DMS53 treated with DMSO at 0.1 percent for 48 hours (cell line): ENCODE measurements at regions not wholly inside any gene's neighbourhood (a gene's known extent, or its start where the extent isn't known, plus 50 kb on each side); places are given as distances from the start of the nearest gene placed in this dataset.

ENCODE experiments used
- DNase-seq: peaks from one replicate; lab custom pipeline; 2025; ENCODE audit not compliant: unreplicated experiment; lab: John Stamatoyannopoulos, UW

- DNase-seq = no peak
Measured at GRCh38 chr1:29900712-29901111, 664.4 kb downstream of the PTPRU start.

DNA sequence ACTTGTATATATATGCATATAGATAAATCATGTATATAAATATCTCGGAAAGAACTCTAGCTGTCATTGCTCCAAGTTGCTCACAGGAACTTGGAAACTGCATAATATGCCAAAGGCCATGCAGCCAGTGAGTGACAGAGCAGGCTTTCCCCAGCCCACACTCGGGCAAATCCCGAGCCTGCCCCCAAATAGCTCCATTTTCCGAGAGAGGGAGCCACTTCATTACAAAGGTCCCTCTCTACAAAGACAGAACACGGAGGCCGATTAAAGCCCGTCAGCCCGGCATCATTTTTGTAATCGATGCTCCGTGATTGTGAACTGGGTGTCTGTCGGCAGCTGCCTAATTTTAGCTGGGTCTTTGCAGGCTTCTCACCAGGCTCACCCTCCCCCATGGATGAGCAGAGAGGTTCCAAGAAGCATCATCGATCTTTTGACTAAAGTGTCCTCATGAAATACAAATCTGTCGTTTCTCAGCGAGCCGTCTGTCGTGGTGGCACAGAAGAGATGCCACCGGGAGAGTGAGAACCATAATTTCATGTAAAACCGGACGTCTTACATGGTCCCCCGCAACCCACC is 663.9 kb downstream of the PTPRU start:
- no peak for DNase-seq

GRCh38 chr1:29896791-29897714 is 660.7 kb downstream of the PTPRU start:
- no peak for DNase-seq

DNA sequence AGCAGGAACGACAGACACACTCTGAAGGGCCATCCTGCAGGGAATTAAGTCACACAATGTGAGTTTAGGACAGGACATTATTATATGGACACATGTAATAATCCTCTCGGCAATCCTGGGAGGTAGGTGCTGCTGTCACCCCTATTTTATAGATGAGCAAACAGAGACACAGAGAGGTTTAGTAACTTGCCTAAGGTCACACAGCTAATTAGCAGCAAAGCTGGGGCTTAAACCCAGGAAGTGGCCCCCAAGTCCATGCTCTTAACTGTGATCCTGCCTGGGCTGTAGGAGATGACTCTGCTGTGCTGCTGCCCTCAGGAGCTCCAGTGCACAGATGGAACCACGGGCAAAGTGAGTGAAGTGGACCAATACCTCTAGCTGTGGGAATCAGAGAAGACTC is 660.0 kb downstream of the PTPRU start:
- no peak for DNase-seq

GRCh38 chr1:29895201-29895600 is 658.9 kb downstream of the PTPRU start:
- no peak for DNase-seq

DNA sequence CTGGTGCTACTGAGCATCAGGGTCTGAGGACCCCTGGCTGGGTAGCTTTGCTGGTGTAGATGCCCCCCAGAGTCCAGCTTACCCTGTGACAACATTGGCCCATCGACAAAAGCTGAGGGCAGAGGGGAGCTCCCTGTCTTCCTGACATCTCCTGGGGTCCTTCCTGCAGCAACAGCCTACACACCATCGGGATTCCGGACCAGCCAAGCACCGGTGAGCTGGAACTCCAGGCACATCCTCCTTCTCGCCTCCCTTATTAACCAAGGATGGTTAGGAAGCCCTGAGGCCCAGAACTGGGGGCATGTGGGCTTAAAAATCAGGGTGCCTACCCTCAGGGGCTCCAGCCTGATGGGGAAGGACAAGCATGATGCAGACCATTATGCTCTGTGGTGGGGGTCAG is 658.0 kb downstream of the PTPRU start:
- DNase-seq = no peak

DNA sequence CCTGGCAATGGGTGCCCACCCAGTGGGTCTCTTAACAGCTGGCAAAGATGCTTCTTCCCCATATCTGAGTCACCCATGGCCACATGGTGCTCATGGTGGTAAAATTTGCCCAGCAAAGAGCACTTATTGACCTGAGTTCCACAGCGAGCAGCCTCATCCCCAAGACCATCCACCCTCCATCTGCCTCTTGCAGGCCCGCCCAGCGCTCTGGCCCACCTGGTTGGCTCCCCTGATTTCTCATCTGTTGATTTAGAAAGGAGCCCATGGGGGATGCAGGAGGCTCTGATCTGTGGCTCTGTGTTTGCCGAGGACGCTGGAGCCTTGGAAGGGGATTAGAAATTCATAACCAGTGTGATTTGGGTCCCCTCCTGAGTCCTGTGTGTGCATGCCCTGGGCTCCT is 657.5 kb downstream of the PTPRU start:
- no peak for DNase-seq

- DNase-seq = no peak
Measured at GRCh38 chr1:29893046-29893723, 656.9 kb downstream of the PTPRU start.

DNA sequence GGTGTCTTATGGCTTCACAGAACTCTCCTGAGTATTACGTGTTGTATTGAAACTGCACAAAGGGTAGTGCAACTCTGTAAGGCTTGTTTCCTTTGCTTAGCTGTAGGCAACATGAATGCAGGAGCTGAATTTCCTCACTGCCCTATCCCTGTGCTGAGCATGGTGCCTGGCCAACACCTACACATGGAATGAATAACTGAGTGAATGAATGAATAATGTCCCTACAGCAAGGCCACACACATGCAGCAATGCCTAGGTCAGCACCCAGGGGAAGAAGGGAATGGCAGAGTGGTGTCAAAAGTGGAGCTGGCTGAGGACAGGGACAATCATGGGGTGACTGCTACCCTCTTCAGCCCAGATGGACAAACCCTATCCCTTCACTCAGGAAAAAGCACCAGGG is 655.9 kb downstream of the PTPRU start:
- no peak for DNase-seq

- no peak for DNase-seq
Measured at GRCh38 chr1:29890201-29890959, 654.1 kb downstream of the PTPRU start.

DNA sequence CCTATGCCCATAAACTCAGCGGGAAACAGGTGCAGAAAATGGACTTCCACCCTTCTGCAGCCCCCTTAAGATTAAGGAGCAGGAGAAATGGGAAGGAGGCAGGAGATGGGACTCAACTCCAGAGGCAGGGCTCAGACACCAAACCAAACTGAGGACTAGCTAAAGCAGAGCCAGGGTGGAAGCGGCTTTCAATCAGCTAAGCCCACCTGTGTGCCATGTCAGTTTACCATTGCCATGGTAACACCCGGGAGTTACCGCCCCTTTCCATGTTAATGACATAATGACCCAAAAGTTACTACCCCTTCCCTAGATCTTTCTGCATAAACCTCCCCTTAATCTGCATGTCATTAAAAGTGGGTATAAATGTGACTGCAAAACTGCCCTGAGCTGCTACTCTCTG is 653.5 kb downstream of the PTPRU start:
- no peak for DNase-seq

DNA sequence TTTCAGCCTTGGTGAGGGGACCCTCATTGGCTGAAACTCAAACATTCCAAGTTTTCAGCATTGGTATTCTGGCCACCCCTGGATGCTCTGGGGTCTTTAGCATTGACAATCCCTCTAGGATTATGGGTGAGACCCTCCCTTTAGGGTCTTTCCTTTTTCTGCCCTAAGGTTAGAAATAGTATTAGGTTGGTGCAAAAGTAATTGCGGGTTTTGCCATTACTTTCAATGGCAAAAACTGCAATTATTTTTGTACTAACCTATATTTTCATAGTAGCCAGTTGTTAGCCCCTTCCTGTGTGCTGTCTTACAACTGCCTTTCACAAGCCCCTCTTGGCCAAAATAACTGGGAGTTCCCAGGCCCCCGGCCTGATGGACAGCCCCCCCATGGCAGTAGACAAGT is 648.4 kb downstream of the PTPRU start:
- no peak for DNase-seq

- DNase-seq = no peak
Measured at GRCh38 chr1:29883986-29884385, 647.7 kb downstream of the PTPRU start.

DNA sequence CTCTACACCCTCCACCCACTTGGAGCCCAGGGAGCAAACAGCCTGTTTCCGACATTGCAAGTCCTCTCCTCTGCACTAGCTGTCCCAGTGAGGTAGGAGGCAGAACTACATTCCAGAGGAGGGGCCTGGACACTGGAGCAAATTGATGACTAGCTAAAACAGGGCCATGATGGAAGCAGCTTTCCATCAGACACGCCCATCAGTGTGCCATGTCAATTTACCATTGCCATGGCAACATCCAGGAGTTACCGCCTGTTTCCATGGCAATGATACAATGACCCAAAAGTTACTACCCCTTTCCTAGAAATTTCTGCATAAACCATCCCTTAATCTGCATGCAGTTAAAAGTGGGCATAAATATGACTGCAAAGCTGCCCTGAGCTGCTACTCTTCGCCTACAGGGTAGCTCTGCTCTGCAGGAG is 647.1 kb downstream of the PTPRU start:
- no peak for DNase-seq

DNA sequence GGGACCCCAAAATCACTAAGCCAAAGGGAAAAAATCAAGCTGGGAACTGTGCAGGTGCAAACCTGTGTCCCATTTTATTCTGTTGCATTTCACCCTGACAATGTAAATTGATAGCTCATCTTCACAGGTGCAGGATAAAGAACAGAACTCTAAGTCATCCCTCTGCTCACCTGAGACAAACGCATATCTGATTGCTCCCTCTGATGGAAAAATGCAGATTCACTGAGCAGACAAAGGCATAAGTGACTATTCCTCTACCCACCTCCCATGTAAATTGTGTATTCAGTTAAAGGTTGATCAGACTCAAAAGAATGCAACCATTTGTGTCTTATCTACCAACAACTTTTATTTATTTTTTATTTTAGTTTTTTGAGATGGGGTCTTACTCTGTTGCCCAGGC is 644.2 kb downstream of the PTPRU start:
- no peak for DNase-seq

DNA sequence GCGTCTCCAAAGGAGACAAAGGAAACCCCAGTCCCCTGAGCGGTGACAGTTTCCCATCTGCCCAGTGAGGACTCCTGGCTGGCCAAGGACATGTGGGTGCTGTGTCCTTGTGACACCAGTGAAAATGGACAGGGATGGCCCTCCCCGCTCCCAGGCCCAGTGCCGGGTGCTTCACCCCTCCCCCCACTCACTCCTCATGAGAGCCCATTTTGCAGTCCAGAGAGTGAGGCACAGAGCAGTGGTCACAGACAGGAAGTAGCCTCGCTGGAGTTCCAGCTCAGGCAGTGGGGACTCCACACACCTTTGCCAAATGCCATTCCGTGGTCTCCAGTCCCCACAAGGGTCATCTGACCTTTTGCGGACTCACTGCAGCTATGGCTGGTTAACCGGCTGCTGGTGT is 642.9 kb downstream of the PTPRU start:
- no peak for DNase-seq

- no peak for DNase-seq
Measured at GRCh38 chr1:29878501-29878900, 642.2 kb downstream of the PTPRU start.

GRCh38 chr1:29876902-29877301 is 640.6 kb downstream of the PTPRU start:
- no peak for DNase-seq

DNA sequence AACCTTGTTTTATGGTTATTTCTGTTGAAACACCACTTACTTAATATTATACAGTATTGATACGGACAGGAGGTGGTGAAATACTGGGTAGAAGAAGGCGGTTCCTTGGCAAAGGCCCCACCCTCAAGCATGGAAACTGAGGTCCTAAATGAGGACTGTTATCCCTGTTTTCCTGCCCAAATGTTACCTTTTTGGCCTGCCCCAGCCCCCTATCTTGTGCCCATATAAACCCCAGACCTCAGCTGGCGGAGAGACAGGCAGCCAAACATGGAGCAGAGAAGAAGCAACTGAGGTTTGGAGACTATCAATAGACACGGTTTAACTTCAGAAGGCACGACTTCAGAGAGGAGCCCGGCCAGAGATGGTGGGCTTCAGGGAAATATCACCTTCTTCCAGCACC is 640.1 kb downstream of the PTPRU start:
- no peak for DNase-seq

- no peak for DNase-seq
Measured at GRCh38 chr1:29875557-29876028, 639.3 kb downstream of the PTPRU start.

DNA sequence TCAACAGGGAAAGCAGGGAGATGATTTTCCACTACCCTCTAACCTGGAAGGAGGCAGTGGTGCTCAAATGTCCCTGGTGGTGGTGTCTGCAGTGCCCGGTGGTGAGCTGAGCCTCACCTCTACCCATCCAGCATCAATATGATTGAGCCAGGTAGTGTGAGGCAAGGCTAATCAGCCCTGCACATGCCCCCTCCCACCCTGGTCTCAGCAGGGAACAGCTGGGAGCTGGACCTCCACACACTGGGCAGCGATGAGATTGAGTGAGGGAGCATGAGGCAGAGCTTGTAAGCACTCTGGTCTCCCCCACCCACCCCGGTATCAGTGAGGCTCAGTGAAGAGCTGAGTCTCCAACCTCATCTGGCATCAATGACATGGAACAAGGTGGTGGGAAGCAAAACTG is 634.3 kb downstream of the PTPRU start:
- no peak for DNase-seq
